ENCODE measurements at regions not wholly inside any gene's neighbourhood (a gene's known extent, or its start where the extent isn't known, plus 50 kb on each side); places are given as distances from the start of the nearest gene placed in this dataset.
"Not testable (repeated sequence)": the region's sequence is repeated elsewhere in the genome, so short reads cannot be mapped to it uniquely, and the experiment has no call there.

- DNase-seq (ENCODE audit: low read depth, low spot score): peak; percentile 60
Observed at GRCh38 chr3:177705976-177706823, 508.9 kb upstream of the TBL1XR1 start.

DNA sequence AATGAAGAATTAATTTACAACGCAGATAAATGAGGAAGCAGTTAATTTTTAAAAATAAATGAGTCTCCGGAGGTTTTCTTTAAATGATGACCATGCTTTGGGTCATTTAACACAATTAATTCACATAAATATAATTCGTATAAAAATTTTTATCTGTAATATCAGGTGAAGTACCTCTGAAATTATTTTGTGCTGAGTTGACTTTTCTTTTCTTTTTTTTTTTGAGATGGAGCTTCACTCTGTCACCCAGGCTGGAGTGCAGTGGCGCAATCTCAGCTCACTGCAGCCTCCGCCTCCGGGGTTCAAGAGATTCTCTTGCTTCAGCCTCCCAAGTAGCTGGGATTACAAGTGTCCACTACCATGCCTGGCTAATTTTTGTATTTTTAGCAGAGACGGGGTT lies 512.2 kb upstream of the TBL1XR1 start:
- DNase-seq (ENCODE audit: low read depth, low spot score): not testable (repeated sequence)

- no peak for DNase-seq (ENCODE audit: low read depth, low spot score)
Observed at GRCh38 chr3:177710506-177710905, 513.2 kb upstream of the TBL1XR1 start.

DNA sequence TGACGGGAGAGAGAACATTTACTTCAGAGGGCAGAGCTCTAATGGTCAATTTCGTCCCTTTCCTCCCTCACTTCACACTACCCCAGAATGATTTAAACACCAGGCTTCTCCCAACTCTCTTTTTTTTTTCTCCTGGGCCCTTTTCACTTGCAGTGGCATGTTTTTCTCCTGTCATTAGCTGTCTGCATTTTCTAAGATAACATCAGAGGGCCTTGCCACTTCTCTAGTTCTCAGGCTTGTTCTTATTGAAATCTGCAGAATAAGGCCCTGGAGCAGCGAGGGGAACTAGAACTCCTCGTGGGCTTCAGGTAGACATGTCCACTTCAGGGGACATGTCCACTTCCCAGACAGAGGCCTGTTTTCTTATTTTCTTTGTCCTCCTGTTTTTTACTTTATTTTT lies 514.4 kb upstream of the TBL1XR1 start:
- DNase-seq (ENCODE audit: low read depth, low spot score): no peak

DNA sequence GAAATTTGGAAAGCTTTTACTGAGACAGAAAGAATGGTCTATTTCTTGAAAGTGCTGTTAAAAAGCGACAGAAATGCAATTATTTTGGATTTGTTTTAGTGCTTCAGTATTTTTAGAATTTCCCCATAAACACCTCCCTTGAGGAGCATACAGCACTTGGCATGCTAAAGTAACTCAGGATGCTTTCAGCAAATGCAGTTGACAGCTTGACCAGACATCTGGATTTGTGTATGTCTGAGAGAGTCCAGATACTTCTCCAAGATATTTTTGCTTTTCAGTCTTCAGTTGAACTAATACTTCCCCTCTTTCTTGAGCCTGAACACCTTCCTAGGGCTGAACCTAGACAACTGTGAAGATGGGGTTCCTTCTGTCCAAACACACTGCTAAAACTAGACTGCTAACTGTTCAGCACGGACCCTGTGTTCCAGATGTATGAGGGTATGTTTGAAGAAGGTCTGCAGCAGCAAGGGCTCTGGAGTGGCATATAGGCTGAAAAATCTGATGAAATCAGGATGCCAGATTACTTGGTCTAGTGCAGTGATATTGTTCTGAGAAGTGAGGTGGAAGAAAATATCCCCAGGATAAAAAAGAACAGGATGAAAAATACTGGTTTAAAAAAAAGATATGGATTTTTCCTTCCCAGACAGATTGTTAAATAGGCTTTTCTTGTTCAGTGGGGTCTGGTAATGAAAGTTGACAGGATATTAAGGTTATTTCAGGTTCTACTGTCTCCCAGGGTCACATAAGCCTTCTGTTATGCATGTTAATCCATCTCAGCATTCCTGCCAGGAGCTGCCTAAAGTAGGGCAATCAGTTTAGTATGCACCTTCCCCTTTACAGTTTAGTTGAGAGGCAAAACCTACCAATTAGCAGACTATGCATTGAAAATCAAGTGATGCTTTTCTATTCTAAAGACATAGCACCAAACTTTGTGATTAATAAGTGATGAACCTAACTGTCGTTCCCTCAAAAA lies 516.9 kb upstream of the TBL1XR1 start:
- no peak for DNase-seq (ENCODE audit: low read depth, low spot score)

- DNase-seq (ENCODE audit: low read depth, low spot score): no peak
Observed at GRCh38 chr3:177714945-177715344, 517.7 kb upstream of the TBL1XR1 start.

DNA sequence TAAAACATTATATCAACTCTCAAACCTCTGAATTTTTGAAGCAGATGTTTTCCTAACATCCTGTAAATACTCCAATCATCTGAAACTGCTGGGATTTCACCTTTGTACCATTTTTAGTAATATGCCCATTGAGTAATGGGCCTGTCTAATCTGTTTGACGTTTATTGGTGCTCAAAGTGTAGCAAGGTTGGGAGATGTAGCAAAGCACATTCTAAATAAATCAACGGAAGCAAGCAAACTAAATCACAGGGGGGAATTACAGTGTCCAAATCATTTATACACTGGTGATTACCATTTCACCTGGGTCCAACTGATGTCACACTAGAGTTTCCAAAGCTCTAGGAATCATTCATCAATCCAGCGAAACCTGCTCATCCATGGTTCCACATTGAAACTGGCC lies 518.7 kb upstream of the TBL1XR1 start:
- DNase-seq (ENCODE audit: low read depth, low spot score): no peak

- not testable (repeated sequence) for DNase-seq (ENCODE audit: low read depth, low spot score)
Observed at GRCh38 chr3:177720927-177721326, 523.6 kb upstream of the TBL1XR1 start.

GRCh38 chr3:177721864-177722785 lies 524.8 kb upstream of the TBL1XR1 start:
- no peak for DNase-seq (ENCODE audit: low read depth, low spot score)

DNA sequence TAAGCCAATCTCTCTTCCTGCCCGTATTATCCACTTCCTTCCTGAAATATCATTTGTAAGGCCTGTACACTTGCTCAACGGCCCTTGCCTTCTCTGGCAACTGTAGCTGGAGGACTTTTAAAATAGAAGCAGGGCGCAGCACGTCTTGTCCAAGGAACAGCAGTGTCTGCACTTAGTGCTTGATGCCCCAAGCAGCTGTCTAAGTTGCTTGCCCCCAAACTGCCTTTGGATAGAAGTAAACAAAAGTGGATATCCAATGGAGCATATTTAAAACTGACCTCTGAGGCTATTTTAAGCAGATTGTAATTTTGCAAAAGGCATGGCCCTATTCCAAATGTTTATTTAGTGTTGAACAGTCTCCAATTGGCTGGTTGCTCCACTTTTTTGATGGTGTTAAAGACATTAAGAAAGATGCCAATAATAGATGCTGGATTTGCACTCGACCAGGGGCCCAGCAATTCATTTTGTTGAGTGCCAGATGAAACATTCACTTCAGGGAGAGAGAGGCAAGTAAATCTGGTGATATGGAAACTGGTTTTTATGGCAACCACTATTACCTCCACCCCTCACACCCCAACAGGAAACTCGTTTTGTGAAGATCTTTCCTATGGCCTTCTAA lies 526.8 kb upstream of the TBL1XR1 start:
- DNase-seq (ENCODE audit: low read depth, low spot score): peak; percentile 4

- no peak for DNase-seq (ENCODE audit: low read depth, low spot score)
Observed at GRCh38 chr3:177725165-177725564, 527.9 kb upstream of the TBL1XR1 start.

DNA sequence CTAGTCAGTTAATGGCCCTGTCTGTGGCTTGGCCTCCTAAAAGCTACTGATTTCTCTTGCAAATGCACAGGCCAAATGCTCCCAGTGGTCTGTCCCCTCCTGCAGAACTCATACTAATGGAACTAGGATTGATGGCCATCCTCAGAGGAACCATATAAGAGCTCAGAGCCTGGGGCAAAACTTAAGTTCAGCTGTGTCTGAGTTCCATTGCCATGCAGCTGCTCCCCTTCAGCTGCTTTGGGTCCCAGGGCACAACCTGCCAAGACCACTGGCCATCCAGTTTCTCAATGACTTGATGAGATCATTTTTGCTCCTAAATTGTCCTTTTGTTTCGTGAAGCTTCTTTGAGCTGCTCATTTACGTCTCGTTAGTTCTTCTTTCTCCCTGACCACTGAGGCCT lies 529.5 kb upstream of the TBL1XR1 start:
- no peak for DNase-seq (ENCODE audit: low read depth, low spot score)

- DNase-seq (ENCODE audit: low read depth, low spot score): peak; percentile 89
Observed at GRCh38 chr3:177729956-177730681, 532.8 kb upstream of the TBL1XR1 start.

- no peak for DNase-seq (ENCODE audit: low read depth, low spot score)
Observed at GRCh38 chr3:177730814-177731213, 533.5 kb upstream of the TBL1XR1 start.

- DNase-seq (ENCODE audit: low read depth, low spot score): no peak
Observed at GRCh38 chr3:177731644-177732268, 534.5 kb upstream of the TBL1XR1 start.

GRCh38 chr3:177733233-177733632 lies 536.0 kb upstream of the TBL1XR1 start:
- no peak for DNase-seq (ENCODE audit: low read depth, low spot score)

- DNase-seq (ENCODE audit: low read depth, low spot score): no peak
Observed at GRCh38 chr3:177733936-177734335, 536.7 kb upstream of the TBL1XR1 start.

GRCh38 chr3:177735431-177735830 lies 538.1 kb upstream of the TBL1XR1 start:
- DNase-seq (ENCODE audit: low read depth, low spot score): no peak

GRCh38 chr3:177739461-177739860 lies 542.2 kb upstream of the TBL1XR1 start:
- DNase-seq (ENCODE audit: low read depth, low spot score): no peak

- no peak for DNase-seq (ENCODE audit: low read depth, low spot score)
Observed at GRCh38 chr3:177740254-177740653, 543.0 kb upstream of the TBL1XR1 start.
